ENCODE measurements at regions not wholly inside any gene's neighbourhood (a gene's known extent, or its start where the extent isn't known, plus 50 kb on each side); places are given as distances from the start of the nearest gene placed in this dataset.

- TF ChIP-seq, protein P1, sequence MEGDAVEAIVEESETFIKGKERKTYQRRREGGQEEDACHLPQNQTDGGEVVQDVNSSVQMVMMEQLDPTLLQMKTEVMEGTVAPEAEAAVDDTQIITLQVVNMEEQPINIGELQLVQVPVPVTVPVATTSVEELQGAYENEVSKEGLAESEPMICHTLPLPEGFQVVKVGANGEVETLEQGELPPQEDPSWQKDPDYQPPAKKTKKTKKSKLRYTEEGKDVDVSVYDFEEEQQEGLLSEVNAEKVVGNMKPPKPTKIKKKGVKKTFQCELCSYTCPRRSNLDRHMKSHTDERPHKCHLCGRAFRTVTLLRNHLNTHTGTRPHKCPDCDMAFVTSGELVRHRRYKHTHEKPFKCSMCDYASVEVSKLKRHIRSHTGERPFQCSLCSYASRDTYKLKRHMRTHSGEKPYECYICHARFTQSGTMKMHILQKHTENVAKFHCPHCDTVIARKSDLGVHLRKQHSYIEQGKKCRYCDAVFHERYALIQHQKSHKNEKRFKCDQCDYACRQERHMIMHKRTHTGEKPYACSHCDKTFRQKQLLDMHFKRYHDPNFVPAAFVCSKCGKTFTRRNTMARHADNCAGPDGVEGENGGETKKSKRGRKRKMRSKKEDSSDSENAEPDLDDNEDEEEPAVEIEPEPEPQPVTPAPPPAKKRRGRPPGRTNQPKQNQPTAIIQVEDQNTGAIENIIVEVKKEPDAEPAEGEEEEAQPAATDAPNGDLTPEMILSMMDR (conservative IDR thresholded peaks at IDR 0.05 in 1 of 2, IDR thresholded peaks at IDR 0.05 in 1 of 2; ENCODE audit: low read depth in 1 of 2, low read length in 2 of 2) = no peak
- TF ChIP-seq EZH2 (IDR thresholded peaks at IDR 0.05; ENCODE audit: low read length, missing control alignments) = no peak
These were observed 271.6 kb upstream of the MAP3K1 start for GRCh38 chr5:56543441-56544388.

All from fibroblast of lung (primary cell).